Glutamatergic neuron (in vitro differentiated cells): ENCODE measurements at regions not wholly inside any gene's neighbourhood (a gene's known extent, or its start where the extent isn't known, plus 50 kb on each side); places are given as distances from the start of the nearest gene placed in this dataset.

Experiments used
- DNase-seq: peaks from one replicate; pipeline ENCODE4 v3.0.0; 2022
- H3K27ac Mint-ChIP-seq: one replicate; pipeline ENCODE4 v1.8.0; 2020; ENCODE audit warnings: mild to moderate bottlenecking, mixed read lengths, inconsistent platforms; ENCODE audit not compliant: unreplicated experiment
- H3K27me3 Mint-ChIP-seq: one replicate; pipeline ENCODE4 v1.8.0; 2020; ENCODE audit warnings: mild to moderate bottlenecking, moderate library complexity, mixed read lengths, inconsistent platforms; ENCODE audit not compliant: unreplicated experiment
- H3K36me3 Mint-ChIP-seq: one replicate; pipeline ENCODE4 v1.8.0; 2020; ENCODE audit warnings: mild to moderate bottlenecking, mixed read lengths, inconsistent platforms; ENCODE audit not compliant: unreplicated experiment
- H3K4me1 Mint-ChIP-seq: one replicate; pipeline ENCODE4 v1.8.0; 2020; ENCODE audit warnings: mild to moderate bottlenecking, low read depth, mixed read lengths, inconsistent platforms; ENCODE audit not compliant: unreplicated experiment
- H3K4me3 Mint-ChIP-seq: one replicate; pipeline ENCODE4 v1.8.0; 2020; ENCODE audit warnings: mild to moderate bottlenecking, mixed read lengths, inconsistent platforms; ENCODE audit not compliant: unreplicated experiment
- H3K9me3 Mint-ChIP-seq: one replicate; pipeline ENCODE4 v1.8.0; 2020; ENCODE audit warnings: mild to moderate bottlenecking, moderate library complexity, mixed read lengths, inconsistent platforms; ENCODE audit not compliant: unreplicated experiment
- TF ChIP-seq, protein P1 (sequence below): fragments of 200-600 bp; sonication (generic); IDR thresholded peaks from one replicate; pipeline ENCODE4 v1.5.0; 2021; ENCODE audit not compliant: partially characterized antibody, unreplicated experiment

DNA sequence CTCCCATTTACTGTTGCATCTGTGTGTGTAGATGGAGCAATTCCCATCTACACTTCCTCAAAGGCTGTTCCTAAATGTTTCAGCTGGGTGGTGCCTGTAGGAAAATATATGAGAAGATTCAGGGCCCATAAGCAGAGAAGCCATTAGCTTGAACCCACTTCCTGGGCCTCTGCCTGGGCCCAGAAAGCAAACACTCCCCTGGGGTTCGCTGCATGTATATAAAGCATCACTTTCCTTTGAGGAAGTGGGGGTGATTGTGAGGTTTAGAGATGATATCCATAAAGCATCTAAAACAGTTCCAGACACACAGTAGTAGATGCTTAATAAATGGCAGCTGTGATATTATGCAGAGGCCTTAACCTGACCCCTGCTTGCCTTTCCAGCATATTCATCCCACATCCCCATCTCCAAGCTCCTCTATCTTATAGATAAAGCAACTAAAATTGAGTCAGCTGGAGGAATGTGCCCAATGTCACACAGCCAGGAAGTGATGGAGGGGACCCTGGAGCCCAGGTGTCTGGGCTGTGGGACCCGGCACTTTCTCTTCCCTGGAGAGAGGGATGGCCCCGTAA, 280.0 kb upstream of the CRY1 start:
- Mint-ChIP-seq H3K36me3 (no peaks in the 10 kb centered on the region), H3K27ac (no peak overlapping the region)

DNA sequence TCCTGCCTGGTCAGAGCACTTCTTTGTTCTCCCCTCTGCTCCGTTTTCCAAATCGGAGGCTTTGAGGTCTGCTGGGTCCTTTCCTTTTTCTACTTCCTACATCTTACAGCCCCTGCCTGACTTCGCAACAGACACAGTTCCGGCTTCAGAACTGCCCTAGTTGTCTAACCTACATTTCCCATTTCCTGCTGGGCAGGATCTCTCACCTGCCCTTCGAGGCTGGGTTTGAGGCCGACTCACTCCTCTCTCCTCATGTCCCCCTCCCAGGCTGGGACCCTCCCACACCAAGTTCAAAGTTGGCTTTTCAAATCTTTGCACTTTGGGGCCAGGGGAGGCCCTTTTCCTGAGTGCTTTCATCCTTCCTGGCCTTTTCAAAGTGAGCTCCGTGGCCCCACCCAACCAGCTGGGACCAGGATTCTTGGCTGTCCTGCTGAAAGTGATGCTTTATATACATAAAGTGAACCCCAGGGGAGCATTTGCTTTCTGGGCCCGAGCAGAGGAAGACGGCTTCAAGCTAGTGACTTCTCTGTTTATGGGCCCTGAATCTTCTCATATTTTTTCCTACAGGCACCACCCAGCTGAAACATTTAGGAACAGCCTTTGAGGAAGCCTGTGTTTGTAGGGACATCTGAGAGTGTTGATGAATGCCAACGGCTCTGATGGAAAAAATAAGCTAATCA, 281.0 kb upstream of the CRY1 start:
- no peak for DNase-seq
- H3K9me3 Mint-ChIP-seq = peaks cover 4% of the 10 kb centered on the region
- H3K36me3 Mint-ChIP-seq = no peaks in the 10 kb centered on the region
- H3K27ac Mint-ChIP-seq = no peak overlapping the region
- TF ChIP-seq, protein P1, sequence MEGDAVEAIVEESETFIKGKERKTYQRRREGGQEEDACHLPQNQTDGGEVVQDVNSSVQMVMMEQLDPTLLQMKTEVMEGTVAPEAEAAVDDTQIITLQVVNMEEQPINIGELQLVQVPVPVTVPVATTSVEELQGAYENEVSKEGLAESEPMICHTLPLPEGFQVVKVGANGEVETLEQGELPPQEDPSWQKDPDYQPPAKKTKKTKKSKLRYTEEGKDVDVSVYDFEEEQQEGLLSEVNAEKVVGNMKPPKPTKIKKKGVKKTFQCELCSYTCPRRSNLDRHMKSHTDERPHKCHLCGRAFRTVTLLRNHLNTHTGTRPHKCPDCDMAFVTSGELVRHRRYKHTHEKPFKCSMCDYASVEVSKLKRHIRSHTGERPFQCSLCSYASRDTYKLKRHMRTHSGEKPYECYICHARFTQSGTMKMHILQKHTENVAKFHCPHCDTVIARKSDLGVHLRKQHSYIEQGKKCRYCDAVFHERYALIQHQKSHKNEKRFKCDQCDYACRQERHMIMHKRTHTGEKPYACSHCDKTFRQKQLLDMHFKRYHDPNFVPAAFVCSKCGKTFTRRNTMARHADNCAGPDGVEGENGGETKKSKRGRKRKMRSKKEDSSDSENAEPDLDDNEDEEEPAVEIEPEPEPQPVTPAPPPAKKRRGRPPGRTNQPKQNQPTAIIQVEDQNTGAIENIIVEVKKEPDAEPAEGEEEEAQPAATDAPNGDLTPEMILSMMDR = no peak
- no peak overlapping the region for H3K4me3 Mint-ChIP-seq
- H3K4me1 Mint-ChIP-seq = peaks cover 8% of the 10 kb centered on the region
- no peaks in the 10 kb centered on the region for H3K27me3 Mint-ChIP-seq

More for the DNA sequence above, 280.0 kb upstream of the CRY1 start:
- H3K9me3 Mint-ChIP-seq = peaks cover 4% of the 10 kb centered on the region
- TF ChIP-seq, protein P1 = no peak
- H3K4me3 Mint-ChIP-seq = no peak overlapping the region
- peaks cover 8% of the 10 kb centered on the region for H3K4me1 Mint-ChIP-seq
- no peaks in the 10 kb centered on the region for H3K27me3 Mint-ChIP-seq
- DNase-seq = no peak

DNA sequence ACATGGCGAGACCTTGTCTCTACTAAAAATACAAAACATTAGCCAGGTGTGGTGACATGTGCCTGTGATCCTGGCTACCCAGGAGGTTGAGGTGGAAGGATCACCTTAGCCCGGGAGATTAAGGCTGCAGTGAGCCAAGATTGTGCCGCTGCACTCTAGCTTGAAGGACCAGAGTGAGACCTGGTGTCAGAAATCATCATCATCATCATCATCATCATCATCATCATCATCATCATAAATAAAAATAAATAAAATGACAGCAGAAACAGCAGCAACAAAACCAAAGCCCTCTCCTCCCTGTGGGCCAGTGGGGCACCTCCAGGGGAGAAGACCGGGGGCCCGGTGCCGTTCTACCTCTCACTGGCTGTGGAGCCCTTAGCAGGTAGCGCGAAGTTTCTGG, 281.9 kb upstream of the CRY1 start:
- H3K4me3 Mint-ChIP-seq = no peak overlapping the region

DNA sequence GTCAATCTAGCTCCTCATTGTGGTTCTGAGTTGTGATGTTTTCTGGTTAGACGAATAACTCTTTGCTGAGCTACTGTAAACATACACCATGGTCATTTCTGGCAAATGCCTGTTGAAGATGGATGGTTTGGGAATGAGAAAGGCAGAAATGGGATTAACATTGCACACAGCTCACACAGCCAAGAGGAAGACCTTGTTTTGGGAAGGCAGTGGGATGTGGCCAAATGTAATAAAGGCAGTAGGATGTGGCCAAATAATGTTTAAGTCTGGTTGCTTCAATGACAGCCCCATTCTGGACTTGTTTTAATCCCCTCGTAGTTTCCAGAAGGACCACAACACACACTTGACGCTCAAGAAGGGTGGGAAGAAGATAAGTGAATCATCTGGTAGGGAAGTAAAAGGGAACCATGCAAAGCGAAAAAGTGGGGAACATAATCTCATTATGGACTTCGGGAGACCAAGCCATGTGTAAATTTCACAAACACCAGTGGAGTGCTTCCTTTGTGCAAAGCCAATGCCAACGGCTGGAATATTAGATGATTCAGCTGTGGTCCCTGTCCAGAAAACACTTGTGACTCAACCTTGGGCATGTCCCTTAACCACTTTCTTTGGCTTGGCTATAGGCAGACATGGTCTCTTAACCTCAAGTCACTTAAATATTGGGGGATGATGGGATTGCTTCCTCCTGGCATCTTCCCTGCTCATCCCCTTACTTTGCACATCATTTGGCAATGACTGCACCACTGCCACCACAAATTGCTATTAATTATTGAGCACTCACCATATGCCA, 284.4 kb upstream of the CRY1 start:
- no peak for DNase-seq
- Mint-ChIP-seq H3K27me3 (peaks cover 4% of the 10 kb centered on the region), H3K4me1 (peaks cover 11% of the 10 kb centered on the region), H3K36me3 (no peaks in the 10 kb centered on the region), H3K9me3 (peaks cover 4% of the 10 kb centered on the region), H3K27ac (no peak overlapping the region), H3K4me3 (no peak overlapping the region)
- TF ChIP-seq, protein P1 = no peak

More for the DNA sequence above, 281.9 kb upstream of the CRY1 start:
- no peaks in the 10 kb centered on the region for H3K36me3 Mint-ChIP-seq
- H3K9me3 Mint-ChIP-seq = peaks cover 4% of the 10 kb centered on the region
- peaks cover 11% of the 10 kb centered on the region for H3K4me1 Mint-ChIP-seq
- peaks cover 3% of the 10 kb centered on the region for H3K27me3 Mint-ChIP-seq
- TF ChIP-seq, protein P1 = no peak
- no peak overlapping the region for H3K27ac Mint-ChIP-seq
- no peak for DNase-seq
